ENCODE measurements at regions not wholly inside any gene's neighbourhood (a gene's known extent, or its start where the extent isn't known, plus 50 kb on each side); places are given as distances from the start of the nearest gene placed in this dataset.

DNA sequence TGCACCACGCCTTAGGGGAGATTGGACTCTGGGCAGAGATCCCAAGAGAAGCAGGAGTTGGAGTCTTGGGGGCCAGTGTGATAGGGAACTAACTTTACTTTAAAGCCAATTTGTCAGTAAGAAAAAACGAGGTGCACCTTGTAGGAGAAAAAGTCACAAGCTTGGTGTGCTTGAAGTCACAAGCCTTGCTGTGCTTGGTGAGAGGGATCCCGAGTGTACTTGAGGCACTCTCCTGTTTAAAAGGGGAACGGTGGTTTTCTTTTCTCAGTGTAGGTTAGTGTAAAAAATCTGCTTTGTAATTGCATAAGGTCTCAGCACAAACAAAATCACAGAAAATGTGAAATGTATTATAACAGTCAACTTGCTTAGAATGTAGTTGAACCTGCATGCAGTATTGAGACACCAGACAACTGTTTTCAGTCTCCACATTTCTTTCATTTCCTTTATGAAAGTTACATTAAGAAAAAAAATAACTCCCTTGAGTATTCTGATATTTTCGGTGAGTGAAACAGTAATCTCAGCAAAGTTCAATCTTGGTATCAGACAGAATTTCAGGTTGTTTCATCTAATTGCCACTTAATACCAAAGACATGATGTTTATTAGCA, 111.1 kb upstream of the DUSP22 start:
- no peak overlapping the region for H3K4me3 ChIP-seq
- DNase-seq, result peak; percentile 10
- H3K27ac ChIP-seq, result no peak overlapping the region
- H3K9ac ChIP-seq (ENCODE audit: low read depth in 2 of 2, low read length in 2 of 2), result no peak overlapping the region
- no peaks in the 10 kb centered on the region for H3K36me3 ChIP-seq
- no peaks in the 10 kb centered on the region for H3K9me3 ChIP-seq
- H3K27me3 ChIP-seq, result no peaks in the 10 kb centered on the region
- TF ChIP-seq, protein P1, sequence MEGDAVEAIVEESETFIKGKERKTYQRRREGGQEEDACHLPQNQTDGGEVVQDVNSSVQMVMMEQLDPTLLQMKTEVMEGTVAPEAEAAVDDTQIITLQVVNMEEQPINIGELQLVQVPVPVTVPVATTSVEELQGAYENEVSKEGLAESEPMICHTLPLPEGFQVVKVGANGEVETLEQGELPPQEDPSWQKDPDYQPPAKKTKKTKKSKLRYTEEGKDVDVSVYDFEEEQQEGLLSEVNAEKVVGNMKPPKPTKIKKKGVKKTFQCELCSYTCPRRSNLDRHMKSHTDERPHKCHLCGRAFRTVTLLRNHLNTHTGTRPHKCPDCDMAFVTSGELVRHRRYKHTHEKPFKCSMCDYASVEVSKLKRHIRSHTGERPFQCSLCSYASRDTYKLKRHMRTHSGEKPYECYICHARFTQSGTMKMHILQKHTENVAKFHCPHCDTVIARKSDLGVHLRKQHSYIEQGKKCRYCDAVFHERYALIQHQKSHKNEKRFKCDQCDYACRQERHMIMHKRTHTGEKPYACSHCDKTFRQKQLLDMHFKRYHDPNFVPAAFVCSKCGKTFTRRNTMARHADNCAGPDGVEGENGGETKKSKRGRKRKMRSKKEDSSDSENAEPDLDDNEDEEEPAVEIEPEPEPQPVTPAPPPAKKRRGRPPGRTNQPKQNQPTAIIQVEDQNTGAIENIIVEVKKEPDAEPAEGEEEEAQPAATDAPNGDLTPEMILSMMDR (IDR thresholded peaks at IDR 0.05), result no peak
- no peaks in the 10 kb centered on the region for H3K4me1 ChIP-seq
- intact Hi-C loops (cut with DNase I), result no loop called here

GRCh38 chr6:183668-184067, 108.6 kb upstream of the DUSP22 start:
- TF ChIP-seq, protein P1 (IDR thresholded peaks at IDR 0.05), result no peak
- Histone ChIP-seq H3K4me1 (no peaks in the 10 kb centered on the region), H3K36me3 (no peaks in the 10 kb centered on the region), H3K9me3 (no peaks in the 10 kb centered on the region), H3K4me3 (no peak overlapping the region), H3K27ac (no peak overlapping the region), H3K9ac (ENCODE audit: low read depth in 2 of 2, low read length in 2 of 2) (no peak overlapping the region), H3K27me3 (no peaks in the 10 kb centered on the region)
- no peak for DNase-seq
- intact Hi-C loops (cut with DNase I), result no loop called here

DNA sequence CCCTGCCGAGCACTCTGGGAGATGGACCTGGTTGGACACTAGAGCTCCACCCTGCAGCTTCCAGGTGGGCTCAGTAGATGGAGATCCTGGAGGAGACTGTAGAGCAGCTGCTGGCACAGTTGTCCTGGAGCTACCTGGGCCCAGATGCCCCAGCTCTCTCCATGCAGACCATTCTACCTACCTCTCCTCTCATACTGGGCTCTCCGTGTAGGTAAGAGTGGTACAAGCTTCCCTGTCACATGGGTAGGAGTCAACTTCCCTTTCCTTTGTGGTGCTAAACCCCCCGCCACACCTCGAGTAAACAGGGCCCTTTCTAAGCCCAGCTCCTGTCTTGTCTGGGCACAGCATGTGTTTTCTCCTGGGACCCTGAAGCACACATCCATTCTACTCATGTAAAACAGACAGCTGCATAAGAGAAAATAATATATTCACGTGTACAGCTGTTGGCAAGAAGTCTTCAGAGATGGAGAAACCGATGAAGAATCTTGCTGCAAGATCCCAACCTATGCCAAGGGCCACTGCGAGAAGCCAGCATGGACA, 108.1 kb upstream of the DUSP22 start:
- TF ChIP-seq, protein P1 (IDR thresholded peaks at IDR 0.05), result no peak
- intact Hi-C loops (cut with DNase I), result no loop called here

DNA sequence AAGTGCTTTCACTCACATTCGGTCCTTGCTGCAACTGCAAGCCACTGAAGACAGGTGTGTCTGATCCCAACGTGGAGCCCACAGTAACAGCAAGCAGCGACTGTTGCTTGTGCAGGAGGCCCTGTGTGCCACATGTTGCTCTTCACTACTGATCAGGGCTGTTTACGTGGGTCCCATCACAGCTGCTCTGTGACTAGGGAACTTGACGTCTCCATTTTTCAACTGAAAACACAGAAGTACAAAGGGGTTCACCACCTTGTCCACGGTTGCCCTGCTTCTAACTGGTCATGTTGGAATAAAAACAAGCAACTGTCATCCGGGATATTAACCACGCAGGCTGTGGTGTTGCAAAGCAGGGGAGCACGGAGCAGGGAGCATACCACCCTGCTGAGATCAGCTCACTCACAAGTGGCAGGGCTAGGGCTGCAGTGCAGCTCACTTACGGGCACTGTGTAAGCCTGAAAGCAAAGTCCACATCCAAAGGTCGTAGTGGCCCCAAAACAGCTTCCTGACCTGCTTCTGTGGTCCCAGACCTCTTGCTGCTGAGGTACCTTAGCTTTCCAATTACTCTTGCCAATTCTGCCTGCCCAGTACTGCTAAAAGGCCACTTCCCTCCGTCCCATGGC, 105.8 kb upstream of the DUSP22 start:
- no peak overlapping the region for H3K9ac ChIP-seq (ENCODE audit: low read depth in 2 of 2, low read length in 2 of 2)
- no peak overlapping the region for H3K27ac ChIP-seq
- H3K4me1 ChIP-seq, result no peaks in the 10 kb centered on the region
- no peak overlapping the region for H3K4me3 ChIP-seq
- no peak for DNase-seq
- H3K27me3 ChIP-seq, result no peaks in the 10 kb centered on the region
- intact Hi-C loops (cut with DNase I), result no loop called here
- H3K36me3 ChIP-seq, result no peaks in the 10 kb centered on the region
- TF ChIP-seq, protein P1 (IDR thresholded peaks at IDR 0.05), result no peak
- H3K9me3 ChIP-seq, result no peaks in the 10 kb centered on the region

More for the DNA sequence above, 108.1 kb upstream of the DUSP22 start:
- Histone ChIP-seq H3K27me3 (no peaks in the 10 kb centered on the region), H3K9ac (ENCODE audit: low read depth in 2 of 2, low read length in 2 of 2) (no peak overlapping the region), H3K36me3 (no peaks in the 10 kb centered on the region), H3K9me3 (no peaks in the 10 kb centered on the region), H3K27ac (no peak overlapping the region), H3K4me3 (no peak overlapping the region), H3K4me1 (no peaks in the 10 kb centered on the region)
- DNase-seq, result peak; percentile 6

- intact Hi-C loops (cut with DNase I), result no loop called here
- no peak overlapping the region for H3K9ac ChIP-seq (ENCODE audit: low read depth in 2 of 2, low read length in 2 of 2)
- DNase-seq, result no peak
Observed at GRCh38 chr6:187210-187861, 105.0 kb upstream of the DUSP22 start.

More at GRCh38 chr6:187210-187861, 105.0 kb upstream of the DUSP22 start:
- H3K27ac ChIP-seq, result no peak overlapping the region
- no peaks in the 10 kb centered on the region for H3K27me3 ChIP-seq
- no peaks in the 10 kb centered on the region for H3K9me3 ChIP-seq
- H3K4me1 ChIP-seq, result no peaks in the 10 kb centered on the region
- TF ChIP-seq, protein P1 (IDR thresholded peaks at IDR 0.05), result no peak
- no peaks in the 10 kb centered on the region for H3K36me3 ChIP-seq
- H3K4me3 ChIP-seq, result no peak overlapping the region

Measured in colonic mucosa (tissue), 4 donors.